ENCODE measurements at regions not wholly inside any gene's neighbourhood (a gene's known extent, or its start where the extent isn't known, plus 50 kb on each side); places are given as distances from the start of the nearest gene placed in this dataset.

DNA sequence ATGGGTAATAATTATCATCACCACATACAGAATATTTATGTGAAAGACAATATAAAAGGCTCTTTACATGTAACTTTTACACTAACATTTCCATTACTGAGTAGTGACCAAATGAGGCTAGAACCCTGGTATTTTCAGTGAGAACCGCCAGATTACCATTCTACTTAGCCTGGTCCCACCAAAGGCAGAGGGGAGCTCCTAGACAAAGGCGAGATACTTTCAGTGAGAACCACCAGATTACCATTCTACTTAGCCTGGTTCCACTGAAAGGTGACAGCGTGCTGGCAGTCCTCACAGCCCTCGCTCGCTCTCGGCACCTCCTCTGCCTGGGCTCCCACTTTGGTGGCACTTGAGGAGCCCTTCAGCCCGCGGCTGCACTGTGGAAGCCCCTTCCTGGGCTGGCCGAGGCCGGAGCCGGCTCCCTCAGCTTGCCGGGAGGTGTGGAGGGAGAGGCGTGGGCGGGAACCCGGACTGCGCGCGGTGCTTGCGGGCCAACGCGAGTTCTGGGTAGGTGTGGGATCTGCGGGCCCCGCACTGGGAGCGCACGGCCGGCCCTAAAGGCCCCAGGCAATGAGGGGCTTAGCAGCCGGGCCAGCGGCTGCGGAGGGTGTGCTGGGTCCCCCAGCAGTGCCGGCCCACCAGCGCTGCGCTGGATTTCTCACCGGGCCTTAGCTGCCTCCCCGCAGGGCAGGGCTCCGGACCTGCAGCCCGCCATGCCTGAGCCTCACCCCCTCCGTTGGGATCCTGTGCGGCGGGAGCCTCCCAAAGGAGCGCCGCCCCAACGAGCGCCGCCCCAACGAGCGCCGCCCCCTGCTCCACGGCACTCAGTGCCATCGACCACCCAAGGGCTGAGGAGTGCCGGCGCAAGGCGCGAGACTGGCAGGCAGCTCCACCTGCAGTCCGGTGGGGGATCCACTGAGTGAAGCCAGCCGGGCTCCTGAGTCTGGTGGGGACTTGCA is 1276.1 kb downstream of the PCDH7 start:
- Histone ChIP-seq H3K9ac (ENCODE audit: insufficient read depth, low read length) (no peak overlapping the region), H3K27me3 (ENCODE audit: control insufficient read depth, insufficient read depth, low read length) (no peaks in the 10 kb centered on the region), H3K4me2 (ENCODE audit: extremely low read depth, insufficient read depth, low read length) (no peak overlapping the region), H3K9me3 (ENCODE audit: control insufficient read depth, insufficient read depth, low read depth, low read length) (no peaks in the 10 kb centered on the region), H4K20me1 (ENCODE audit: control insufficient read depth, extremely low read depth, insufficient read depth, low read length) (no peaks in the 10 kb centered on the region), H3K4me1 (ENCODE audit: control insufficient read depth, extremely low read depth, insufficient read depth, low read length) (no peaks in the 10 kb centered on the region), H3K27ac (ENCODE audit: insufficient read depth, low read length) (no peak overlapping the region), H2AFZ (ENCODE audit: low read length) (no peak overlapping the region), H3K36me3 (ENCODE audit: control insufficient read depth, insufficient read depth, low read length) (no peaks in the 10 kb centered on the region), H3K4me3 (replicated peaks in 1 of 4; ENCODE audit: control extremely low read depth in 1 of 4, insufficient read depth in 1 of 4, low read depth in 3 of 4, low read length in 4 of 4) (no peak overlapping the region), H3K79me2 (ENCODE audit: control insufficient read depth, insufficient read depth, low read length) (no peaks in the 10 kb centered on the region)
- no peak for DNase-seq (ENCODE audit: low read depth in 2 of 2)
- TF ChIP-seq, protein P1, sequence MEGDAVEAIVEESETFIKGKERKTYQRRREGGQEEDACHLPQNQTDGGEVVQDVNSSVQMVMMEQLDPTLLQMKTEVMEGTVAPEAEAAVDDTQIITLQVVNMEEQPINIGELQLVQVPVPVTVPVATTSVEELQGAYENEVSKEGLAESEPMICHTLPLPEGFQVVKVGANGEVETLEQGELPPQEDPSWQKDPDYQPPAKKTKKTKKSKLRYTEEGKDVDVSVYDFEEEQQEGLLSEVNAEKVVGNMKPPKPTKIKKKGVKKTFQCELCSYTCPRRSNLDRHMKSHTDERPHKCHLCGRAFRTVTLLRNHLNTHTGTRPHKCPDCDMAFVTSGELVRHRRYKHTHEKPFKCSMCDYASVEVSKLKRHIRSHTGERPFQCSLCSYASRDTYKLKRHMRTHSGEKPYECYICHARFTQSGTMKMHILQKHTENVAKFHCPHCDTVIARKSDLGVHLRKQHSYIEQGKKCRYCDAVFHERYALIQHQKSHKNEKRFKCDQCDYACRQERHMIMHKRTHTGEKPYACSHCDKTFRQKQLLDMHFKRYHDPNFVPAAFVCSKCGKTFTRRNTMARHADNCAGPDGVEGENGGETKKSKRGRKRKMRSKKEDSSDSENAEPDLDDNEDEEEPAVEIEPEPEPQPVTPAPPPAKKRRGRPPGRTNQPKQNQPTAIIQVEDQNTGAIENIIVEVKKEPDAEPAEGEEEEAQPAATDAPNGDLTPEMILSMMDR (conservative IDR thresholded peaks at IDR 0.05 in 1 of 2, IDR thresholded peaks at IDR 0.05 in 1 of 2; ENCODE audit: low read depth in 1 of 2, low read length in 2 of 2), result no peak
- no peak for TF ChIP-seq EZH2 (IDR thresholded peaks at IDR 0.05; ENCODE audit: low read length, missing control alignments)

GRCh38 chr4:31998807-31999206 is 1278.6 kb downstream of the PCDH7 start:
- no peak for DNase-seq (ENCODE audit: low read depth in 2 of 2)
- Histone ChIP-seq H3K79me2 (ENCODE audit: control insufficient read depth, insufficient read depth, low read length) (no peaks in the 10 kb centered on the region), H4K20me1 (ENCODE audit: control insufficient read depth, extremely low read depth, insufficient read depth, low read length) (no peaks in the 10 kb centered on the region), H3K9me3 (ENCODE audit: control insufficient read depth, insufficient read depth, low read depth, low read length) (no peaks in the 10 kb centered on the region), H3K27me3 (ENCODE audit: control insufficient read depth, insufficient read depth, low read length) (no peaks in the 10 kb centered on the region), H3K27ac (ENCODE audit: insufficient read depth, low read length) (no peak overlapping the region), H3K36me3 (ENCODE audit: control insufficient read depth, insufficient read depth, low read length) (no peaks in the 10 kb centered on the region), H2AFZ (ENCODE audit: low read length) (no peak overlapping the region), H3K4me2 (ENCODE audit: extremely low read depth, insufficient read depth, low read length) (no peak overlapping the region), H3K9ac (ENCODE audit: insufficient read depth, low read length) (no peak overlapping the region), H3K4me1 (ENCODE audit: control insufficient read depth, extremely low read depth, insufficient read depth, low read length) (no peaks in the 10 kb centered on the region), H3K4me3 (replicated peaks in 1 of 4; ENCODE audit: control extremely low read depth in 1 of 4, insufficient read depth in 1 of 4, low read depth in 3 of 4, low read length in 4 of 4) (no peak overlapping the region)
- TF ChIP-seq EZH2 (IDR thresholded peaks at IDR 0.05; ENCODE audit: low read length, missing control alignments), result no peak
- TF ChIP-seq, protein P1 (conservative IDR thresholded peaks at IDR 0.05 in 1 of 2, IDR thresholded peaks at IDR 0.05 in 1 of 2; ENCODE audit: low read depth in 1 of 2, low read length in 2 of 2), result no peak

- Histone ChIP-seq H3K4me1 (ENCODE audit: control insufficient read depth, extremely low read depth, insufficient read depth, low read length) (no peaks in the 10 kb centered on the region), H3K27me3 (ENCODE audit: control insufficient read depth, insufficient read depth, low read length) (no peaks in the 10 kb centered on the region), H3K9me3 (ENCODE audit: control insufficient read depth, insufficient read depth, low read depth, low read length) (no peaks in the 10 kb centered on the region), H3K27ac (ENCODE audit: insufficient read depth, low read length) (no peak overlapping the region), H3K36me3 (ENCODE audit: control insufficient read depth, insufficient read depth, low read length) (no peaks in the 10 kb centered on the region), H3K4me3 (replicated peaks in 1 of 4; ENCODE audit: control extremely low read depth in 1 of 4, insufficient read depth in 1 of 4, low read depth in 3 of 4, low read length in 4 of 4) (no peak overlapping the region), H3K9ac (ENCODE audit: insufficient read depth, low read length) (no peak overlapping the region), H3K4me2 (ENCODE audit: extremely low read depth, insufficient read depth, low read length) (no peak overlapping the region), H2AFZ (ENCODE audit: low read length) (no peak overlapping the region), H4K20me1 (ENCODE audit: control insufficient read depth, extremely low read depth, insufficient read depth, low read length) (no peaks in the 10 kb centered on the region), H3K79me2 (ENCODE audit: control insufficient read depth, insufficient read depth, low read length) (no peaks in the 10 kb centered on the region)
- no peak for TF ChIP-seq EZH2 (IDR thresholded peaks at IDR 0.05; ENCODE audit: low read length, missing control alignments)
- TF ChIP-seq, protein P1 (conservative IDR thresholded peaks at IDR 0.05 in 1 of 2, IDR thresholded peaks at IDR 0.05 in 1 of 2; ENCODE audit: low read depth in 1 of 2, low read length in 2 of 2), result no peak
- DNase-seq (ENCODE audit: low read depth in 2 of 2), result no peak
Observed at GRCh38 chr4:31999848-32000247, 1279.7 kb downstream of the PCDH7 start.

All from fibroblast of lung (primary cell).